NCI-H524 treated with DMSO at 0.1 percent for 48 hours (cell line): ENCODE measurements at regions not wholly inside any gene's neighbourhood (a gene's known extent, or its start where the extent isn't known, plus 50 kb on each side); places are given as distances from the start of the nearest gene placed in this dataset.
"Not testable (repeated sequence)": the region's sequence is repeated elsewhere in the genome, so short reads cannot be mapped to it uniquely, and the experiment has no call there.

Experiments used
- DNase-seq: peaks from one replicate; lab custom pipeline; 2025; lab: John Stamatoyannopoulos, UW

DNA sequence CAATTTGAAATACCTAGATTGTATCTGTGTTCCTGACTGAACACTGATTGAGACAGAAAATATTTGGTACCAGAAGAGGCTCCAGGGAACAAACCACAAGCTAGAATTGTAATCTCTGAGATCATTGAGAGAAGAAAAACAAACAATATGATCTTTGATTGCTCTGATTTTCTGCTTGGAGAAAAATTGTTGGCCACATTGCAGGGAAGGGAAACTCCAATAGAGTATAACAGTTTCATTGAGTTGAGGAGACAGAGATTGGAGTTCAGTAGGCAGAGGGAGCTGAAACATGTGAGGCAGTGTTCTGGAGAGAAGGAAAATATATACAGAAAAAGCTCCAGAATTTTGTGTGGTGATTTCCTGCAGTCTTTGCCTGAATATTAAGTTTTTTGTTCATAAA is 158.2 kb downstream of the C4orf33 start:
- DNase-seq = no peak

DNA sequence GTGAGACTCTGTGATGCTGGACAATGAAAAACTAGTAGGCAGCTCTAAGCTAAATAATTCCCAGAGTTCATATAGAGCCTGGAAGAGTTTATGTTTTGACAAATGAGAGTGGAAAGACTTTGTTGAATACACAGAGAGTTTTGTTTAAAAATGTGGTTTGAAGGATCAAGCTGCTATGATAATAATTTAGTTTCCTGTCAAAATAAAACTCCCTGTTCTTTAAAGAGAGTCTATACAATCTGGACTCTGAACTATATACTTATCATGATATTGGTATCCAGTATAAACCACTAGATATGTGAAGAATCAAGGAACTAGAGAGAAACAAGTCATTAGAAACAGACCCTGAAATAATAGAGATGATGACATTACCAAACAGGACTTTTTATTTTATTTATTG is 158.6 kb downstream of the C4orf33 start:
- DNase-seq = no peak

DNA sequence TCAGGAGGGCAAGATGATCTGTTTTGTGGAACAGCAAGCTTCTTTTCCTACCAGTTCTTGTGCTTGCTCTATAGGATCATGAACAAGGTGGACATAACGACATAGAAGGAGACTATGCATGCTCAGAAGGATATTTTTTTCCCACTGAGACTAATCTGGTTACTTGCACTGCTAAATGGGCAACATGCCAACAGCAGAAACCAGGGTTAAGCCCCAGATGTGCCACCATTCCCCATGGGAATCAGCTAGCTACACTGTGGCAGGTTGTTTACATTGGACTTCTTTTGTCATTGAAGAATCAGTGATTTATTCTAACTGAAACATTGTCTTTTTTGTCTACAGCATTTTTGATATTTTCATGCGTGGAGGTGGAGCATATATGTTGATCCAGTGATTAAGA is 165.6 kb downstream of the C4orf33 start:
- DNase-seq = peak; percentile 7

DNA sequence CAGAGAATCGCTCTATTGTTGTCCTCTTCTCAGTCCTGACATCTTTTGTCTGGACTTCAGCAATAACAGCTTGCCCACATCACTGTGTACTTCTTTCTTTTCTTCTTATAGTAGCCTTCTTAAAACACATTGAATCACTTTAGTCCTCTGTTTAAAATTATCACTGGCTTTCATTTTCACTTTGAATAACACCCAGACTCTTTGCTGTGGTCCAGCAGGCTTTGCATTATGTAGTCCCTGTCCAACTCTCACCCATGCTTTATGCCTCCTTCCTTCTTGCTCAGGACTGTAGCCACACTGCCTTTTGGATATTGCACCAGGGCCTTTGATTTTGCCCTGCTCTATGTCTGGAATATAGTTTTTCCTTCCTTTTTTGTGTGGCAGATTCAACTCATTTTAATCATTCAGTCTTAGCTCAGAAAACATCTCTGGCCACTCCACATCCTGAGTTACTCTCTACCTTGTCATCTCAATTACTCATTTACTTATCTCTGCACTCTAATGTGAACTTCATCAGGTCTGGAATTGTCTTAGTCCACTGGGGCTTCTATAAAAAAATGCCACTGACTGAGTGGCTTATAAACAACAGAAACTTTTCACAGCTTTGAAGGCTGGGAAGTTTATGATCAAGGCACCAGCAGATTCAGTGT is 168.2 kb downstream of the C4orf33 start:
- no peak for DNase-seq

DNA sequence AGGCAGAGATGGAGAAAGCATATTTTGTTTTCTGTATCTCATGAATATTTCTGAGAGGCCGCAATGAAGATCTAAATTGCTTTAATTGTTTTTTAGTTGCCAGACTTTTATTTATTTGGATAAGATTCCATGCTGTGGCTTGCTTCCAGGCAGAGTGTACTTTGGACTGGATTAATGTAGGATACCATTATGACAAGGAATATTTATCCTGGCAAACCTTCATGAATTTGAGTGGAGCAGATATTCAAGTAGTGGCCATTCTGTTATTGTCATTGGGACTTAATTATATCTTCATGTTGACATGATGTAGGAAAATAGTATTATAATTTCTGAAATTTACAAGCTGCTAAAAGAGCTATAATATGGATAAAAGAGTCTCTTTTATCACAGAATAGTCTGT is 182.9 kb downstream of the C4orf33 start:
- no peak for DNase-seq

DNA sequence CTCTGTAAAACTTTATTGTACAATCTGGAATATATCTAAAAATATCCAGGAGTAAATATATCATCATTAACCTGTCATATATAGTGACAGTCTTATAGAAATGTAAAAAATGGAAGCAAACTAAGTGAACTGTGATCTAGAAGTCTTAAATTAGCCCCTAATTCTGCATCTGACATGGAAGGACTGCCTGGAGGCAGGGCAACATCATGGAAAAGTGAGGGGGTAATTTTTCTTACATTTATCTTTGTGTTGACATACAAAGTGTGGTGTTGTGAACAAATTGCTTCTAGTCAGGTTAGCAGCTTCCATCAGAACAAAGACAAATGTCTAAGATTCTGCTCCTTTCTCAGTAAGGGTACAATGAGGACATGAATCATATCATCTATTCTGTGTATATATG is 186.3 kb downstream of the C4orf33 start:
- no peak for DNase-seq

DNA sequence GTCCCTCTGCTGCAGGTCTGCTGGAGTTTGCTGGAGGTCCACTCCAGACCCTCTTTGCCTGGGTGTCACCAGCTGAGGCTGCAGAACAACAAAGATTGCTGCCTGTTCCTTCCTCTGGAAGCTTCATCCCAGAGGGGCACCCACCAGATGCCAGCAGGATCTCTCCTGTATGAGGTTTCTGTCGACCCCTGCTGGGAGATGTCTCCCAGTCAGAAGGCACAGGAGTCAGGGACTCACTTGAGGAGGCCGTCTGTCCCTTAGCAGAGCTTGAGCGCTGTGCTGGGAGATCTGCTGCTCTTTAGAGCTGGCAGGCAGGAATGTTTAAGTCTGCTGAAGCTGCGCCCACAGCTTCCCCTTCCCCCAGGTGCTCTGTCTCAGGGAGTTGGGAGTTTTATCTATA is 196.2 kb downstream of the C4orf33 start:
- not testable (repeated sequence) for DNase-seq

DNA sequence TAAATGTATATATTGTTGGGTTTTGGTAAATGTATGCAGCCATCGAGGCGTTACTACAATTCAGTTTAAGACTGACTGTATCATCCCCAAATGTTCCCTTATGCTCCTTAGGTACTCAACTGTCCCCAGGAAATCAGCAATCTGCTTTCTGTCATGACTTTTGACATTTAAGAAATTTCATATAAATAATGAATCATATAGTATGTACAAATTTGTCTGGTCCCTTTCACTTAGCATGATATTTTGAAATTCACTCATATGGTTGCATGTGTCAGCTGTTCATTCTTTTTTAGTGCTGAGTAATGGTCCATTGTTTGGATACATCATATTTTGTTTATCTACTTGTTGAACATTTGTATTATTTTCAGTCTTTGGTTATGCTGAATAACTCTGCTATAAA is 218.8 kb downstream of the C4orf33 start:
- DNase-seq = no peak

DNA sequence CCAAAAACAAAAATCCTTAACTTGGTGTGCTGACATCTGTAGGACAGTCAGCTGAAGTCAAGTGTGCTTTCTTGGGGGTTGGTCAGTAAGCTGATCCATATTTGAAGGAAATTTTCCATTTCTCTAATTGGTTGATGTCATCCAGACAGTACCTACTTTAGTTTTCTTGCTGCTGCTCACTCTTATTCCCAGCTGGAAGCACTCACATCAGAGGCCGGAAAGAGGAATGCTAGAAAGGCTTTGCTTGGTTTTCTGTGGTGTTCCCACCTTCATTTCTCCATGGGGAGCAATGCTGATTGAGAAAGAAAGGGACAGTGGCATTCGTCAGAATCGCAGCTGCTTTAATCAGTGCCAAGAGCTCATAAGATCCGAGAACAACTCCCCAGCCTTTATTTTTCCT is 227.0 kb downstream of the C4orf33 start:
- DNase-seq = peak; percentile 1

DNA sequence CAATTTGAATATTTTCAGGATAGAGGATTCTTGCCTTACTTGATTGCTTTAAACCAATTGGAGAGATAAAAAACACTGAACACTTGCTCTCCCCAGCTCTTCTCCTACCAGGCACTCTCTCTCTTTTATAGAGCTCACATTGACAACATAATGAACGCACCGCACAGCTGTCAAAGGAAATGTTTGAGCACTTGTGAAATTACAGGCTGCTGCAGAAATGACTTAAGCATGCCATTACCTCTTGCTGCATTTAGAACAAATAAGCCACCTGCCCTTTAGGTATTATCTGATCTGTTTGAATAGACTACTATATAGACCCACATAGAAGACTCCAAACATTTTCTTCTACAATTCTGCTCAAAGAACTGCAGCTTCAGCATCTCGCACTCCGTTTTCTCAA is 227.7 kb downstream of the C4orf33 start:
- peak; percentile 6 for DNase-seq

DNA sequence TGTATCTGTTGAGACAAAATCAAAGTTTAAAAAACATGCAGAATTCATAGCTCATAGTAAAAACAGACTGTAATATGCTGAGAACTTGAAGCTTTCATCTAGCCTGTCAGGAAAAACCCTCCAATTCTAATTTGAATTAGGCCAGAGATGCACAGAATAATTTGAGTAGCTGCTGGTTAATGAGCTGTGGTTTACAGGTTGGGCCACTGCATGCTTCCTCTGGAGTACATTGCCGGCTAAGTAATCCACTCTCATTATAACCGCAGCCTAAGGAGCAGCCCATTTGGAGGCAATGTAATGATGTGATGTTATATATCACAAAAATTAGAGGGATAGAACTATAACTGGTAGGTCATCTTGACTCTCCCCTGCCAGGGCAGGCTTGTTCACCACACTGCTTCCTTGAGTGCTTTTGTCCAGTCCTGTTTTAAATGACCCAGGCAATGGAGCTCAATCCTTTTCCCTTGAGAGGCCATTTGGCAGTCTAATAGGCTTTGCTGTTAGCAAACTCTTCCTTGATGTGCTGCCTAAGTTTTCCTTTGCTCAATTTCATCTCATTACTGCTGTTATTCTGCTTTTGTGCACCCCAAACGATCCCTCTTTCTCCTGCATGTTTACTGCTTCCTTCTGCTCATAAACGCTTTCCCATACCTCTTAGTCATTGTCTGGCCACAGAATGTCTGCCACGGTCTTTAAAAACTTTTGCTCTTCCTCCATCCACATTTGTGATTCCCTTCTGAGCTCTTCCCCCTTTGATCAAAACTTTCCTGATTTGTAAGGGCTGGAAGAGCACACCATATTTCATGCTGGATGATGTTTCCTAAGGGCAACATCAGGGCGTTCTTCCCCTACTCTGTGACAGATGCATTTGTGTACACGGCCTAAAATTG is 230.9 kb downstream of the C4orf33 start:
- DNase-seq = no peak

DNA sequence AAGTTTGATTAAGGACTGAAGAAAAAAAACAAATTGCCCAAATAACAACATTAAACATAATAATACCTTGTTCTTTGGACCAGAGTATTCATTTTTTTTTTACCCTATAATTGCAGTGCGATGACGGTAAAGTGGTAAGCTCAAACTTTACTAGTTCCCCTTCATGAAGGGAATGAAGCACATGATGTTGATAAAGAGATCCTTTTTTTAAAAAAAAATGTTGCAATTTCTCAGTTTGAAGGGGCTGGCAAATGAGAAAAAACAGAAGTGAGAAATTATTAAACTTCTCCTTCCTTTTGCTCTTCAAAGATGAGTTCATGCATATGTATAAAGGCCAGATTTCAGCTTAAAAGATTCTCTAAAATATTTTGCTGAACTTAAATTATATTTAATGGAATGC is 231.7 kb downstream of the C4orf33 start:
- no peak for DNase-seq

DNA sequence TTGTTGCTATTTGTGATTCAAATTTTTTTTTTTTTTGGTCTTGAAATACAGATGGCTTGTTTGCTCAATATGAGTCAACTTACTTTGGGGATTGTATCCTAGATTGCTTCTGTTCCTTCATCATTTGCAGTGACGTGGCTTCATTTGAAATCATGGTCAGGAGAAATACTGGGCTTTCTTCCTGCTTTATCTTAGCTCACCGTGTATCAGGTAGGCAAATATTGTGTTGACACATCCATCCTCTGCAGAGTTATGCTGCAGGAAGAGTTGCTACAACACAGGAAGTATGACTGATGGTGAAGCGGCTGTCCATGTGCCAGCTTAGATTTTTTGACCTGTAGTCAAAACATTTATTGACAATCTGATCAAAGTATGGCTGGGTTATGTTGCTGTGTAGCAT is 232.2 kb downstream of the C4orf33 start:
- no peak for DNase-seq

DNA sequence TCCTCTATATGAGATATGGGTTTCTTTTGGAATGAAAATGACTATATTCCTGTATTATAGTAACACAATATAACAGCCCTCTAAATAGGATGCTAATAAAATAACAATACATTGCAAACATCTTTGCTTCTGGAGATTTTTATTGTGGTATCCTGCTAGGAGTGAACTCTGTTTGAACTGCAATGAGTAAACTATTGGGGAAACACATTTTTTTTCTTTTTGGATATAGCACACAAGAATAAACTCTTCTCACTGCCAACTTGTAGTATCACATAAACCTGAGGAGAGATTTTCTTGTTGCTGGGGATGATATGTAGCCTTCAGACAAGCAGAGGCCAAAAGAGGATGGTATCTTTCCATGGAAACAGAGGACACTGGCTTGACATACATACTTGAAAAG is 238.2 kb downstream of the C4orf33 start:
- DNase-seq = no peak

DNA sequence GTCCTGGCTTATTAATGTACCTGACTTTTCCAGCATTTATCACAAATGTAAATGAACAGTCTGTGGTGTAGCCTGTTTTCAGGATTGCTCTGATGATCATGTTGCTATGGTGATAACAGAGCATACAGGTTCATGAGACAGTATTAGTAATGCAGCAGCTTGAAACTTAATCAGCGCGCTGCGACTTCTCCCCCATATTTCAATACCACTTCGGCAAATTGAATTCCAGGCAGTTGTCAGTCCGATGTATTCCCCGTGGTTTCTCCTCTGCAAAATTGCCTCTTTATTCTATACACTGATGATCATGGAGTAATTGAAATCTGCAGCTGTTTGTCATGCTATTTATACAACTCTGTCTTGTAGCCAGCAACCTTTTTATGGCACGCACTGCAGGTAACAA is 239.3 kb downstream of the C4orf33 start:
- no peak for DNase-seq

DNA sequence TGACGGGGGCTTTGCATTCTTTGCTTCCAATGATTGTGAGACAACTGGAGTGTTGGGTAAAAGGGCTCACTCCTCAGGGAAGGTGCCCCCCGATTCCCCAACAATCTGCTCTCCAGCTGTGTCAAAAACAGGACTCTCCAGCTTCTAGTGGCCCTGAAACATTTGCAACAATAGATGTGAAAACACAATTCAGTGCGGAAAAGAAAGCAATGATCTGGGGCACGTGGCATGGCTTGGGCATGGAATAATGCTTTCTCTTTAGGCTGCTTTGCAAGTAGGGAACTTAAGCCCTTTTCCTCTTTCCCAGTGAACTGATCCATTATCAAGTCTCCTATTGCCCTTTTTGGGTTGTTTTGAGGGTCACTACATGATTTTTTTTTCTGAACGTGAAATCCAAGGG is 239.9 kb downstream of the C4orf33 start:
- no peak for DNase-seq

DNA sequence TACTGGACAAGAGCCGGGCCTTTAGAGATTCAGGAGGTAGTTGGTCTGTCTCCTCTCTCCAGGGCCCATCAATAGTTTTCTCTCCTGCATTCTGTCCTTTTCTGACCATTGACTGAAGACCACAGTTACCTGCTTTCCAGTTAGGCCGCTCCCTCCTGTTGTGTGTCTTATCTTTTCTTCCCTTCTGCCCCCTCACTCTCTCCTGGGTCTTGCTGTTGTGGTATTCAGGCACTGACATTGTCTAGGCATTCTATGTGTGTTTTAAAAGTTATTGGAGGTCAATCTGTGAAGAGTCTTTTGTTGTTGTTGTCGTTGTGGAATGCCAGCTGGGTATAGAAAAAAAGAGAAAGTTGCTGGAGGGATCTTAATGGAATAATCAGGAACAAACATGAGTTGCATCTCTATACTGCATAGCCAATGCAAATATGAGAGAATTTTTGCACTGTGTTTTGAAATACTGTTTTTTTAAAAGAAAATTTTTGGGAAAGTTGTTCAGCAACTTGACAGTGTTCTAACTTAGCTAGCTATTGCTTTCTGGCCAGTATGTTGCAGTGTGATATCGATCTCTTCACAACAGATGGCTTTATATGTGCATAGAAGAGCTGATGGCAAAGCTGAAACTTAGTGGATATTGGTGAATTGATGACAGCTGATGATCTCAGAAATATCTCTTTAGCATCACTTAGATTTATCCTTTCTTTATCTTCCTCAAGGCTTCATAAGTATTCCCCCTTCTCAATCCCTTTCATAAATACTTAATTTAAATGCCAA is 240.7 kb downstream of the C4orf33 start:
- DNase-seq = no peak

DNA sequence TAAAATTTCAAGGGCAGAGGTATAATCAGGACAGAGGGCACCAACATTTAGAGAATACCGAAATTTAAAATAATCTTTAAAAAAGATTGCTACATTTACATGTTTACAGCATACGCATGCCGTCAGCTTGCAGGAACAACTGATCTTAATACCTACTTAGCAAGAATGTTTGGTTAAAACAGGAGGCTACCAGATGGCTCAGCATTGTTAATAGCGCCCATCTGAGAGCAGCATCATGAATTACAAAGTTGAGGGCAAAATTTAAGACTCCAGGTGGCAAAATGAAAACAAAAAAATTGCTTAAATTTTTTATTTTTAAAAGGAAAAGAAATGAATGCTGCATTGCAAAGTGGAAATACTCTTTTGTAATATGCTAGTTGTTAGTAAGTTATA is 241.3 kb downstream of the C4orf33 start:
- peak; percentile 40 for DNase-seq

DNA sequence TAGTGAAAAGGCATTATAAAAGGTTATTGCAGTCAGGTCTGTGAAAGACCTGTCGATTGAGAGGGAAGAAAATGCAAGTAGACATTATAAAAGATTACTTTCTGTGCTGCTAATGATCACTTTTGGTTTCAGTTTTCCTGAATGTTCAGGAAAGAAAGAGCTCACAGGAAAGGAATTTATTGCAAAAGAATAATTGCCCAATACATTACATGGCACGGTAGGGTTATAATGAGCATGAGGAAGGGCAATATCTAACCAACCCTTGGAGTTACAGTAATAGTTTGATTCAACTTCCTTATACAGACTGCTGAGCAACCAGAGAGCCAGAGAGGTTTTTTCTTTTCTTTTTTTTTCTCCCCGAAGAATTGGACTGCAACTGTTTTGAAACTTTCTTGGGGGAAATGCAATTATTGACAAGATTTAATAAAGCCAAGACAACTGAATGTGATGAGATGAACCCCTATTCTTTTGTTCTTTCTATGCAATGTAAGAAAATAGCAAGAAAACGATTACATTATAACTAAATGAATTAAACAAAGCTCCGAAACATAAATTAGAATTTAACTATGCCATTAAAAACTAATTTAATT is 247.0 kb downstream of the C4orf33 start:
- no peak for DNase-seq

DNA sequence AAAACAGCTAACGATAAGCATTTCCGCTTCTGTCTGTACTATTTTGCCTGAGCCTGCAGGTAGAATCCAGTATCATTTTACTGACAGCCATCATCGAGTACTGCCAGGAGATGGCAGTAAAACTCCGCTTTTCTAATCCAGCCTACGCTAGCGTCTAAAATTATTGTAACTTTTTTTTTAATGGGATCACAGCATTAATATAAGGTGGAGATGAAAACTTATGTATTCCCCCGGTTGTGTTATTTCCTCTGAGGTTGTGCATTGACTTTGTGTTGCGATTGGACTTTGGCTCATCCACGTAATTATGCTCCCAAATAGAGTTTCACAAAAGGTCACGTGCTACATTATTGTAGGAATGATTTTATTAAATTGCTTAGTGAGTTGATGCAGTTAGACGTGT is 248.1 kb downstream of the C4orf33 start:
- DNase-seq = no peak

DNA sequence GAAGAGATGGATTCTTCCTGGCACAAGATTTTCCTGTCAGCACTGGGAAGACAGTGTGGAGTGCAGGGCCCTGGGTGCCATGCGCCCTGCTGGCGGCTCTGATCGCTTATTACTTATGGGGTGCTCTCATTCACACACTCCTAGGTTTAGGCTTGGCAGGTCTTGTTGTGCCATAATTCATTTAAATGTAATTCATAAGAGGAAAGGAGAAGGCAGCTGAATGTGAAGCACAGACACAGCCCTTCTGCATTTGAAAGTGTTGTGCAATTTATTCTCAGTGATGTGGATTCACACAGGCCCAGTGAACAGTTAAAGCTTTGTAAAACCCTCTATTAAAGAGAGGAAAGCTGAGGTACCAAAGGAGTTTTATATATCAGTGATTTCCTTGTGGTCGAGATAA is 249.7 kb downstream of the C4orf33 start:
- no peak for DNase-seq

DNA sequence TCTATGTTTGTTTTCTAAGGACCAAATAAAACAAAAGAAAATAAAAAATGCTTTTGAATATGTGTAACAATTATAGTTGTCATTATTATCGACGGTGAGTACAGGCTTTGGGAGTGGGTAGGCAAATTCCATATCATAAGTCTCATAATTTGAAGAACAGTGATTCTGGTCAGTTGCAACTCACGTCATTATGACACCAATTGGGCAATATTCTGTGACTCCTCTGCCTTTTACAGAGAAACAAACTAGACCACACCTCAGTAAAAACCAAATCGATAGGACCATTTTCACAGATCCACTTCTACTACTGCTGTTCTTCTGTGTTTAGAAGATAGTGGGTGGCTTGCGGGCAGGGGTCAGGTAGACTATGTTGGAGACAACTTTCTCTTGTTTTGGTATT is 250.1 kb downstream of the C4orf33 start:
- no peak for DNase-seq

DNA sequence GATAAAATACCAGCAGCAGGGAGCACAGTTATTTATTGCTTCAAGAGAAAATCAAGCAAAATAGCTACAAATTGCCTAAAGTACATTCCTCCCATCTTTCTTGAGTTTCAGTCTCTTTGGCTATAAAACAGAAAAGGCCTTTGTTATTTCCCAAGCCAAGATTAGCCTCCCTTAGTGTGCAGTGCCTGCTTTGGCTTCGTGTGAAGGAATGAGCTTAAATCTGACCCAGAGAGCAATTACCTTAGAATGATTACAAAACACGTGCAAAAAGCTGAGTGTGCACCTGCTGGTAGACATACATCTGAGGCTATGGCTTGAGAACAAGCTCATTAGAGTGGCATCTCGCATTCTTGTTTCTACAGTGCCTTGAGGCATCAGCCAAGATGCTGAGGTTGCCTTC is 250.8 kb downstream of the C4orf33 start:
- no peak for DNase-seq
